Thoracic aorta (tissue), 2 donors: ENCODE measurements at regions not wholly inside any gene's neighbourhood (a gene's known extent, or its start where the extent isn't known, plus 50 kb on each side); places are given as distances from the start of the nearest gene placed in this dataset.

Source experiments
- ATAC-seq: fragments of 150-250 bp; one replicate; pipeline ENCODE4 v1.8.0; 2017; ENCODE audit warnings: low read depth; ENCODE audit not compliant: insufficient number of reproducible peaks, low FRiP score
- DNase-seq: peaks from one replicate; pipeline ENCODE4 v3.0.0-alpha.2; 2020; ENCODE audit warnings: low spot score
- H3K27ac ChIP-seq, 2 donors: fragments of 200-600 bp; sonication (generic); 1 replicate in 1 of 2; 2 replicates in 1 of 2; pipeline ENCODE4 v1.5.1; 2016; ENCODE audit warnings: mild to moderate bottlenecking in 2 of 2, moderate library complexity in 2 of 2
- H3K27me3 ChIP-seq: fragments of 200-600 bp; sonication (generic); replicated peaks from 2 replicates; pipeline ENCODE4 v1.6.0; 2016; ENCODE audit warnings: mild to moderate bottlenecking; ENCODE audit not compliant: insufficient read depth
- H3K36me3 ChIP-seq: fragments of 200-600 bp; sonication (generic); one replicate; pipeline ENCODE4 v1.5.1; 2016
- H3K4me1 ChIP-seq, 2 donors: fragments of 200-600 bp; sonication (generic); 1 replicate in 1 of 2; 2 replicates in 1 of 2; pipeline versions ENCODE4 v1.5.1 to v1.6.0; 2016; ENCODE audit warnings: low read depth in 2 of 2, mild to moderate bottlenecking in 1 of 2; ENCODE audit not compliant: control insufficient read depth in 1 of 2
- H3K4me3 ChIP-seq: fragments of 200-600 bp; sonication (generic); 2 replicates; pipeline ENCODE4 v1.5.1; 2016; ENCODE audit warnings: mild to moderate bottlenecking
- H3K9me3 ChIP-seq: fragments of 200-600 bp; sonication (generic); 2 replicates; pipeline ENCODE4 v1.5.1; 2016
- CTCF ChIP-seq: fragments of 200-600 bp; sonication (generic); IDR thresholded peaks from one replicate; pipeline ENCODE4 v1.5.1; 2019; ENCODE audit warnings: antibody characterized with exemption

- H3K4me3 ChIP-seq, result no peak overlapping the region
- H3K27me3 ChIP-seq, result no peaks in the 10 kb centered on the region
- no peaks in the 10 kb centered on the region for H3K36me3 ChIP-seq
- no peak for TF ChIP-seq CTCF
- no peak for ATAC-seq
- H3K27ac ChIP-seq, result no peak overlapping the region
- H3K9me3 ChIP-seq, result no peaks in the 10 kb centered on the region
- DNase-seq, result no peak
- no peaks in the 10 kb centered on the region for H3K4me1 ChIP-seq
Observed at GRCh38 chr6:16939839-16940238, 162.0 kb upstream of the STMND1 start.

- H3K4me1 ChIP-seq, result no peaks in the 10 kb centered on the region
- no peak overlapping the region for H3K27ac ChIP-seq
- no peaks in the 10 kb centered on the region for H3K27me3 ChIP-seq
- no peaks in the 10 kb centered on the region for H3K9me3 ChIP-seq
- ATAC-seq, result no peak
- no peak for TF ChIP-seq CTCF
- no peak for DNase-seq
- H3K4me3 ChIP-seq, result no peak overlapping the region
- H3K36me3 ChIP-seq, result no peaks in the 10 kb centered on the region
Observed at GRCh38 chr6:16939351-16939750, 162.5 kb upstream of the STMND1 start.

DNA sequence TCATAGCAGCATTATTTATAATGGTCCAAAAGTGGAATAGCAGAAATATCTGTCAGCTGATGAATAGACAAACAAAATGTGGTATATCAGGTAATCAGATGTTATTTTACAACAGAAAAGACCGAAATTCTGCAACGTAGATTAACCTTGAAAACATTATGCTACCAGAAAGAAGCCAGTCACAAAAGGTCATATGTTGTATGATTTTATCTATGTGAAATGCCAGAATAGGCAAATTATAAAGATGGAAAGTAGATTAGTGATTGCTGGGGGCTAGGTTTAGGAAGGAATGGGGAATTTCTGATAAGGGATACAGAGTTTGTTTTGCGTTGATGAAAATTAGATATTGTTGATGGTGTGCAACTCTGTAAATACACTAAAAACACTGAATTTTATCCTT lies 165.0 kb upstream of the STMND1 start:
- no peaks in the 10 kb centered on the region for H3K4me1 ChIP-seq
- no peaks in the 10 kb centered on the region for H3K27me3 ChIP-seq
- no peaks in the 10 kb centered on the region for H3K9me3 ChIP-seq
- no peak overlapping the region for H3K27ac ChIP-seq
- DNase-seq (no peak), ATAC-seq (no peak)
- no peaks in the 10 kb centered on the region for H3K36me3 ChIP-seq
- no peak overlapping the region for H3K4me3 ChIP-seq
- no peak for TF ChIP-seq CTCF

GRCh38 chr6:16933961-16934360 lies 167.9 kb upstream of the STMND1 start:
- Histone ChIP-seq H3K9me3 (no peaks in the 10 kb centered on the region), H3K36me3 (no peaks in the 10 kb centered on the region), H3K4me3 (no peak overlapping the region), H3K27me3 (no peaks in the 10 kb centered on the region), H3K4me1 (no peaks in the 10 kb centered on the region), H3K27ac (no peak overlapping the region)
- TF ChIP-seq CTCF, result no peak
- ATAC-seq, result no peak
- DNase-seq, result no peak

GRCh38 chr6:16933532-16933931 lies 168.3 kb upstream of the STMND1 start:
- Histone ChIP-seq H3K27ac (no peak overlapping the region), H3K27me3 (no peaks in the 10 kb centered on the region), H3K36me3 (no peaks in the 10 kb centered on the region), H3K9me3 (no peaks in the 10 kb centered on the region), H3K4me1 (no peaks in the 10 kb centered on the region), H3K4me3 (no peak overlapping the region)
- no peak for DNase-seq
- ATAC-seq, result no peak
- TF ChIP-seq CTCF, result no peak
